ENCODE measurements at regions not wholly inside any gene's neighbourhood (a gene's known extent, or its start where the extent isn't known, plus 50 kb on each side); places are given as distances from the start of the nearest gene placed in this dataset.
"Not testable (repeated sequence)": the region's sequence is repeated elsewhere in the genome, so short reads cannot be mapped to it uniquely, and the experiment has no call there.

- Histone ChIP-seq H3K36me3 (ENCODE audit: control insufficient read depth, insufficient read depth, low read length) (no peaks in the 10 kb centered on the region), H3K27me3 (ENCODE audit: control insufficient read depth, insufficient read depth, low read length) (no peaks in the 10 kb centered on the region), H3K4me1 (ENCODE audit: control insufficient read depth, insufficient read depth, low read length) (no peaks in the 10 kb centered on the region), H3K27ac (ENCODE audit: low read depth, low read length) (no peak overlapping the region), H3K9ac (ENCODE audit: low read length) (no peak overlapping the region), H3K4me3 (ENCODE audit: low read length) (no peak overlapping the region)
Measured at GRCh38 chr18:23311351-23312121, 141.6 kb upstream of the RIOK3 start.

- no peak overlapping the region for H3K27ac ChIP-seq (ENCODE audit: low read depth, low read length)
Measured at GRCh38 chr18:23313379-23313778, 139.7 kb upstream of the RIOK3 start.

DNA sequence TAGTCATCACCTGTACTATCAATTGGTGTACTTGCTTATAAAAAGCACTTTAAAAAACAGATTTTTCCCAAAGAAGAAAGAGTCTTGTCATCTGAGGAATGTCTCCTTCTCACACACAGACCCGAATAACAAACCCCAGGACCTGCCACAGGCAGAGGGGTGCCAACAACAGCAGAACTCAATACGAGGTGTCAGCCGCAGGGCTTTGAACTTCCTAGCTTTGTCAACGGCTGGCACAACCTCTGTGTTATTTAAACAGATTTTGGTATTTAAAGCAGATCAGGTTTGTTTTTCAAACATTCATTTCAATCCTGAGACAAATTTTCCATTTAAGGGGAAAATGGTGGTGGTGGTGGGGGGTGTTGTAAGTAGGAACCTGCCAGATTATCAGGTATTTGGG lies 138.4 kb upstream of the RIOK3 start:
- no peak overlapping the region for H3K4me3 ChIP-seq (ENCODE audit: low read length)
- no peaks in the 10 kb centered on the region for H3K4me1 ChIP-seq (ENCODE audit: control insufficient read depth, insufficient read depth, low read length)
- no peak overlapping the region for H3K9ac ChIP-seq (ENCODE audit: low read length)
- H3K27me3 ChIP-seq (ENCODE audit: control insufficient read depth, insufficient read depth, low read length): no peaks in the 10 kb centered on the region
- no peaks in the 10 kb centered on the region for H3K36me3 ChIP-seq (ENCODE audit: control insufficient read depth, insufficient read depth, low read length)
- no peak overlapping the region for H3K27ac ChIP-seq (ENCODE audit: low read depth, low read length)

More at GRCh38 chr18:23313379-23313778, 139.7 kb upstream of the RIOK3 start:
- no peaks in the 10 kb centered on the region for H3K4me1 ChIP-seq (ENCODE audit: control insufficient read depth, insufficient read depth, low read length)
- H3K36me3 ChIP-seq (ENCODE audit: control insufficient read depth, insufficient read depth, low read length): no peaks in the 10 kb centered on the region
- no peak overlapping the region for H3K4me3 ChIP-seq (ENCODE audit: low read length)
- no peaks in the 10 kb centered on the region for H3K27me3 ChIP-seq (ENCODE audit: control insufficient read depth, insufficient read depth, low read length)
- H3K9ac ChIP-seq (ENCODE audit: low read length): no peak overlapping the region

- H3K9ac ChIP-seq (ENCODE audit: low read length): no peak overlapping the region
- H3K36me3 ChIP-seq (ENCODE audit: control insufficient read depth, insufficient read depth, low read length): no peaks in the 10 kb centered on the region
- H3K27ac ChIP-seq (ENCODE audit: low read depth, low read length): no peak overlapping the region
Measured at GRCh38 chr18:23316316-23316715, 136.8 kb upstream of the RIOK3 start.

DNA sequence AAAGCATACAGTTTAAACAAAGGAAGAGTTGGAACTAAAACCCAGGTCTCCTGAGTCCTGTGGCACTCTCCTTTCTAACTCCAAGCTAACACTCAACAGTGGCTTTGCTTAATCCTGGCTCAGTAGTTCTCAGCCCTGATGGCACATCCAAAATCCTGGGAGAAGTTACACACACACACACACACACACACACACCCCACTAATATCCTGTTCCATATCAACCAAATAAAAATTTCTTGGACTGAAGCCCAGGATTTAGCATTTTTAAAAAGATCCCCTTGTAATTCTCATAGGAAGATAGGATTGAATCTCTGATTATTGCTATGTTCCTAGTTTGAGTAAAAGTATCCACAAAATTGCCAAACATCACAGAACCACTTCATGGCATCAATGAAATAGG lies 136.1 kb upstream of the RIOK3 start:
- H3K36me3 ChIP-seq (ENCODE audit: control insufficient read depth, insufficient read depth, low read length): no peaks in the 10 kb centered on the region
- no peak overlapping the region for H3K4me3 ChIP-seq (ENCODE audit: low read length)
- no peaks in the 10 kb centered on the region for H3K4me1 ChIP-seq (ENCODE audit: control insufficient read depth, insufficient read depth, low read length)
- no peak overlapping the region for H3K9ac ChIP-seq (ENCODE audit: low read length)
- H3K27me3 ChIP-seq (ENCODE audit: control insufficient read depth, insufficient read depth, low read length): no peaks in the 10 kb centered on the region
- no peak overlapping the region for H3K27ac ChIP-seq (ENCODE audit: low read depth, low read length)

More at GRCh38 chr18:23316316-23316715, 136.8 kb upstream of the RIOK3 start:
- Histone ChIP-seq H3K4me3 (ENCODE audit: low read length) (no peak overlapping the region), H3K27me3 (ENCODE audit: control insufficient read depth, insufficient read depth, low read length) (no peaks in the 10 kb centered on the region), H3K4me1 (ENCODE audit: control insufficient read depth, insufficient read depth, low read length) (no peaks in the 10 kb centered on the region)

DNA sequence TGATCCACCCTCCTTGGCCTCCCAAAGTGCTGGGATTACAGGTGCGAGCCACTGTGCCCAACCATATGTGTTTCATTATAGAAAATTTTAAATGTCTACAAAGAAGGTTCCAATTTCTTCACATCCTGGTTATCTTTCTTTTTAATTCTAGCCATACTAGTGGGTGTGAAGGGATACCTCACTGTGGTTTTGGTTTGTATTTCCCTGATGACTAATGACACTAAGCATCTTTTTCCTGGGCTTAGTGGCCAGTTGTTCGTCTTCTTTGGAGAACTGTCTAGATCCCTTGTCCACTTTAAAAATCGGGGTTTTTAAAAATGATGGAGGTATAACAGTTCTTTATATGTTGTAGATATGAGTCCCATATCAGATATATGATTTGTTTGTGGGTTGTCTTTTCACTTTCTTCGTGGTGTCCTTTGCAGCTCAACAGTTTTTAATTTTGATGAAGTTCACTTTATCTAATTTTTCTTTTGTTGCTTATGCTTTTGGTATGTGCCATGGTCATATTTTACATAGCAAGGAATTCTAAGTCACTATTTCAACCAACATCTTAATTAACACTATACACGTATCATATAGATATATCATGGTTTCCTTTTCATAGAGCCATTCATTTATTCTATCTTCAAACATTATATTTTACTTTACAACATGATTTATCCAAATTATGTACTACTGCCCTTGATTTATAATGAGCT lies 135.0 kb upstream of the RIOK3 start:
- Histone ChIP-seq H3K4me3 (ENCODE audit: low read length) (no peak overlapping the region), H3K4me1 (ENCODE audit: control insufficient read depth, insufficient read depth, low read length) (no peaks in the 10 kb centered on the region), H3K27me3 (ENCODE audit: control insufficient read depth, insufficient read depth, low read length) (no peaks in the 10 kb centered on the region), H3K27ac (ENCODE audit: low read depth, low read length) (no peak overlapping the region), H3K9ac (ENCODE audit: low read length) (no peak overlapping the region), H3K36me3 (ENCODE audit: control insufficient read depth, insufficient read depth, low read length) (no peaks in the 10 kb centered on the region)

GRCh38 chr18:23320709-23321236 lies 132.3 kb upstream of the RIOK3 start:
- H3K9ac ChIP-seq (ENCODE audit: low read length): no peak overlapping the region
- H3K4me3 ChIP-seq (ENCODE audit: low read length): no peak overlapping the region
- H3K4me1 ChIP-seq (ENCODE audit: control insufficient read depth, insufficient read depth, low read length): no peaks in the 10 kb centered on the region
- H3K27me3 ChIP-seq (ENCODE audit: control insufficient read depth, insufficient read depth, low read length): no peaks in the 10 kb centered on the region
- no peaks in the 10 kb centered on the region for H3K36me3 ChIP-seq (ENCODE audit: control insufficient read depth, insufficient read depth, low read length)
- no peak overlapping the region for H3K27ac ChIP-seq (ENCODE audit: low read depth, low read length)

GRCh38 chr18:23321996-23322395 lies 131.1 kb upstream of the RIOK3 start:
- no peak overlapping the region for H3K9ac ChIP-seq (ENCODE audit: low read length)
- H3K27me3 ChIP-seq (ENCODE audit: control insufficient read depth, insufficient read depth, low read length): no peaks in the 10 kb centered on the region
- no peaks in the 10 kb centered on the region for H3K36me3 ChIP-seq (ENCODE audit: control insufficient read depth, insufficient read depth, low read length)
- no peaks in the 10 kb centered on the region for H3K4me1 ChIP-seq (ENCODE audit: control insufficient read depth, insufficient read depth, low read length)
- H3K4me3 ChIP-seq (ENCODE audit: low read length): no peak overlapping the region
- no peak overlapping the region for H3K27ac ChIP-seq (ENCODE audit: low read depth, low read length)

DNA sequence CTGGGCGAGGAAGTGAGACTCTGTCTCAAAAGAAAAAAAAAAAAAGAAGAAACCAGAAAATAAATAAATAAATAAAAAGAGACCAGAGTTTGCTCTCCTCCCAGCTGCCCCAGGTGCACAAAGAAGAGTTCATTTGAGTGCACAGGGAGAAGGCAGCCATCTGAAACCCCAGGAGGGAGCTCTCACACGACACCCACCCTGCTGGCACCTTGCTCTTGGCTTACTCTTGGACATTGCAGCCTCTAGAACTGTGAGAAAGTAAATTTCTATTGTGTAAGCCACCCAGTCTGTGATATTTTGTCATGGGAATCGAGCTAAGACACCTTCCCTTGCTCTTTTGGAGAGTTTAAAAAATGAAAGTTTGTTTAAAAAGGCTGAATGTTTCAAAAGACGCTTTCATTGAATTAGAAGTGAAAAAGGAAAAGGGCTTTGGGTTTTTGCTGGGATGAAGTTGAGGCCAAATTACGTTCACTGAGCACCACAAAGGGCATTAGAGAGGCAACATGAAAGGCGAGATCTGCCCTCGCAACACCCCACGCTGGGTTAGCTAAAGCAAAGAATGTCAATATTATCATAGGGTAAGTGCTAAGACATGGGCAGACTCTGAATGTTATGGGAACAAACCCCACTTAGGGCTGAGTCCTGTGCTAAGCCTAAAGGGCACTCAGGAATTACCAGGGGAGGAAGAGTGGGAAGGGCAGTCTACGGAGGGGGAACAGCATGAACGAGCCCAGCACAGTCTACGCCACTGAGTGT lies 128.9 kb upstream of the RIOK3 start:
- Histone ChIP-seq H3K27me3 (ENCODE audit: control insufficient read depth, insufficient read depth, low read length) (no peaks in the 10 kb centered on the region), H3K9ac (ENCODE audit: low read length) (no peak overlapping the region), H3K4me1 (ENCODE audit: control insufficient read depth, insufficient read depth, low read length) (no peaks in the 10 kb centered on the region), H3K27ac (ENCODE audit: low read depth, low read length) (no peak overlapping the region), H3K4me3 (ENCODE audit: low read length) (no peak overlapping the region), H3K36me3 (ENCODE audit: control insufficient read depth, insufficient read depth, low read length) (no peaks in the 10 kb centered on the region)

- H3K4me3 ChIP-seq (ENCODE audit: low read length): no peak overlapping the region
- H3K9ac ChIP-seq (ENCODE audit: low read length): no peak overlapping the region
- no peaks in the 10 kb centered on the region for H3K27me3 ChIP-seq (ENCODE audit: control insufficient read depth, insufficient read depth, low read length)
- H3K4me1 ChIP-seq (ENCODE audit: control insufficient read depth, insufficient read depth, low read length): no peaks in the 10 kb centered on the region
- no peaks in the 10 kb centered on the region for H3K36me3 ChIP-seq (ENCODE audit: control insufficient read depth, insufficient read depth, low read length)
- no peak overlapping the region for H3K27ac ChIP-seq (ENCODE audit: low read depth, low read length)
Measured at GRCh38 chr18:23324861-23325260, 128.2 kb upstream of the RIOK3 start.

- H3K36me3 ChIP-seq (ENCODE audit: control insufficient read depth, insufficient read depth, low read length); H3K27me3 ChIP-seq (ENCODE audit: control insufficient read depth, insufficient read depth, low read length); H3K27ac ChIP-seq (ENCODE audit: low read depth, low read length); H3K9ac ChIP-seq (ENCODE audit: low read length); H3K4me1 ChIP-seq (ENCODE audit: control insufficient read depth, insufficient read depth, low read length); H3K4me3 ChIP-seq (ENCODE audit: low read length): not testable (repeated sequence)
Measured at GRCh38 chr18:23329671-23330070, 123.4 kb upstream of the RIOK3 start.

GRCh38 chr18:23330423-23330822 lies 122.7 kb upstream of the RIOK3 start:
- Histone ChIP-seq H3K27me3 (ENCODE audit: control insufficient read depth, insufficient read depth, low read length) (no peaks in the 10 kb centered on the region), H3K9ac (ENCODE audit: low read length) (no peak overlapping the region), H3K4me1 (ENCODE audit: control insufficient read depth, insufficient read depth, low read length) (no peaks in the 10 kb centered on the region), H3K27ac (ENCODE audit: low read depth, low read length) (no peak overlapping the region), H3K4me3 (ENCODE audit: low read length) (no peak overlapping the region), H3K36me3 (ENCODE audit: control insufficient read depth, insufficient read depth, low read length) (no peaks in the 10 kb centered on the region)
